ENCODE measurements at regions not wholly inside any gene's neighbourhood (a gene's known extent, or its start where the extent isn't known, plus 50 kb on each side); places are given as distances from the start of the nearest gene placed in this dataset.

DNA sequence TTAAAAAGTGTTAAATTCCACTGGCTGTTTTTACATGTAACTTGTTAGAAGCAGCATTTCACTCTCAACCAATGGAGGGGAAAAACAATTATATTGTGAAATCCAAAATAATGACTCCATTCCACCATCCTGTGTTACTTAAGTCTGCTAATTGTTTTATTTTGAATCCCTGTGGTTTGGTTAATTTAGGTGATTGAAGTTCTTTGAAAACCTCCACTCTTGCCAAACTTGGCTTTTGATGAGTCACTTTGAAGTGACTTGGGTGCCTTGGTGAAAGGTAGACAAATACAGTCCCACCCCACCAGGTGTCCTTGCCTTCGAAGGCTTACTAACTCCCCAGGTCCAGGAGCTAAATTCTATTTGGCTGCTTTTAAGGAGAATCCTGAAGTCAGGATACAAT, 1303.8 kb upstream of the NRXN1 start:
- POLR2A ChIA-PET = no interaction called here
- Mint-ChIP-seq H3K4me3 (no peak overlapping the region), H3K36me3 (no peaks in the 10 kb centered on the region), H3K9me3 (peaks cover 0 to 9% (median 5%) of the 10 kb centered on the region in 9 donors), H3K27ac (no peak overlapping the region), H3K4me1 (no peaks in the 10 kb centered on the region), H3K27me3 (no peaks in the 10 kb centered on the region)
- ATAC-seq (no peak), DNase-seq (no peak)

GRCh38 chr2:52334185-52334584, 1302.3 kb upstream of the NRXN1 start:
- POLR2A ChIA-PET = no interaction called here
- H3K4me1 Mint-ChIP-seq = no peaks in the 10 kb centered on the region
- peaks cover 0 to 9% (median 7%) of the 10 kb centered on the region in 9 donors for H3K9me3 Mint-ChIP-seq
- DNase-seq (no peak), ATAC-seq (no peak)
- no peak overlapping the region for H3K27ac Mint-ChIP-seq
- H3K36me3 Mint-ChIP-seq = no peaks in the 10 kb centered on the region
- no peak overlapping the region for H3K4me3 Mint-ChIP-seq
- no peaks in the 10 kb centered on the region for H3K27me3 Mint-ChIP-seq

- no peaks in the 10 kb centered on the region for H3K27me3 Mint-ChIP-seq
- ATAC-seq = no peak
- H3K4me1 Mint-ChIP-seq = no peaks in the 10 kb centered on the region
- no peaks in the 10 kb centered on the region for H3K36me3 Mint-ChIP-seq
- H3K4me3 Mint-ChIP-seq = no peak overlapping the region
- no peak for DNase-seq
- H3K9me3 Mint-ChIP-seq = peaks cover 0 to 46% (median 17%) of the 10 kb centered on the region in 9 donors
- POLR2A ChIA-PET = no interaction called here
- no peak overlapping the region for H3K27ac Mint-ChIP-seq
Observed at GRCh38 chr2:52327641-52328040, 1295.7 kb upstream of the NRXN1 start.

DNA sequence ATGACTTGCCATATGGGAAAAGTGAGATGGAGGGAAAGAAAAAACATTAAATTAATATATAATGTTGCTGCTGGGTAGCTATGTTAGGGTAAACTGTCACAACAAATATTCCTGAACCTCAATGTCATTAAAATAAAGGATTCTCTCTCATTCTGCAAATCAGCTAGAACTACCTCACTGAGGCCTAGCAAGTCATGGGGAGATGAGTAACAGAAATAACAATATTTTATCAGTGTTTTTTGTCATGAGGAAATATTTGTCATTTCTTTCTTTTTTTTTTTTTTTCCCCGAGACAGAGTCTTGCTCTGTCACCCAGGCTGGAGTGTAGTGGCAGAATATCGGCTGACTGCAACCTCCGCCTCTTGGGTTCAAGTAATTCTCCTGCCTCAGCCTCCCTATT, 1282.3 kb upstream of the NRXN1 start:
- POLR2A ChIA-PET = no interaction called here

DNA sequence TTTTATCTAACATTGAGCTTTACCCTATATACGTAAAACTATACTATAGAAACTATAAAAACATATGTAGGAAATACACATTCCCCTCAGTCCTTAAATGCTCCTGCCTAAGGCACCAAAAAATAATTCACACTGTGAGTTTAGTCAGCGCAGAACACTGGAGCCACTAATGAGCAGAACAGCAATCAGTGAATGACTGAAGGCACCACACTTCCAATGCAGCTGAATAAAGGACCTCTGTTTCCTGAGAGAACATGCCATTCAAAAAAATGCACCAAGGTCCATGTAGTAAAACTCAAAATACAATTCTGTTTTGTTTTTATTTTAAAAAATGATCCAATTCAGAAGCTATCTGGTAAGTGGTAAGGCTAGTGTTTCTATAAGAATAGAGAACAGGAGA, 1280.6 kb upstream of the NRXN1 start:
- DNase-seq (no peak), ATAC-seq (no peak)
- POLR2A ChIA-PET = no interaction called here
- no peak overlapping the region for H3K27ac Mint-ChIP-seq
- no peaks in the 10 kb centered on the region for H3K36me3 Mint-ChIP-seq
- H3K27me3 Mint-ChIP-seq = no peaks in the 10 kb centered on the region
- peaks cover 3 to 16% (median 7%) of the 10 kb centered on the region in 9 donors for H3K9me3 Mint-ChIP-seq
- no peak overlapping the region for H3K4me3 Mint-ChIP-seq
- H3K4me1 Mint-ChIP-seq = no peaks in the 10 kb centered on the region

More for the DNA sequence above, 1282.3 kb upstream of the NRXN1 start:
- Mint-ChIP-seq H3K36me3 (no peaks in the 10 kb centered on the region), H3K27ac (no peak overlapping the region), H3K4me1 (no peaks in the 10 kb centered on the region), H3K9me3 (peaks cover 0 to 28% (median 4%) of the 10 kb centered on the region in 9 donors), H3K27me3 (no peaks in the 10 kb centered on the region), H3K4me3 (no peak overlapping the region)
- DNase-seq = no peak
- no peak for ATAC-seq

- Mint-ChIP-seq H3K9me3 (peaks cover 3 to 17% (median 7%) of the 10 kb centered on the region in 9 donors), H3K27ac (no peak overlapping the region), H3K36me3 (no peaks in the 10 kb centered on the region), H3K4me1 (no peaks in the 10 kb centered on the region), H3K4me3 (no peak overlapping the region), H3K27me3 (no peaks in the 10 kb centered on the region)
- ATAC-seq (no peak), DNase-seq (no peak)
- POLR2A ChIA-PET = no interaction called here
Observed at GRCh38 chr2:52311862-52312261, 1279.9 kb upstream of the NRXN1 start.

DNA sequence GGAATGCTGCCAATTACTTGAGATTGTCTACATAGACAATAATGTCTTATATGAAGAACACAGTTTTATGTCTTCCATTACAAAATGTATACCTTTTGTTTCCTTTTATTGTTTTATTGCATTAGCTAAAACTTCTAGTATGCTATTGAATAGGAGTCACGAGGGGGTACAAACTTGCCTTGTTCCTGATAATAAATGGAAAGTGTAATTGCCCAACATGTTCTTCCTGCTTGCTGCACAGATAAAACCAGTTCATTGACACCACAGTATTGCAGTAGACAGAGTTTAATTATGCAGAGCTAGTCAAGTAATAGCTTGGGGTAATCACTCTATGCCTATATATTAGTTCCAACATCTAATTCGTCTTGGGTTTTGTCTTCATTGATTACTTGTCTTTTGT, 1276.2 kb upstream of the NRXN1 start:
- peaks cover 10 to 27% (median 13%) of the 10 kb centered on the region in 9 donors for H3K9me3 Mint-ChIP-seq
- no peak for ATAC-seq
- no peak overlapping the region for H3K27ac Mint-ChIP-seq
- no peak for DNase-seq
- no peaks in the 10 kb centered on the region for H3K27me3 Mint-ChIP-seq
- H3K4me3 Mint-ChIP-seq = no peak overlapping the region
- no peaks in the 10 kb centered on the region for H3K36me3 Mint-ChIP-seq
- POLR2A ChIA-PET = no interaction called here
- H3K4me1 Mint-ChIP-seq = no peaks in the 10 kb centered on the region

GRCh38 chr2:52294628-52295027, 1262.7 kb upstream of the NRXN1 start:
- Mint-ChIP-seq H3K27ac (no peak overlapping the region), H3K4me3 (no peak overlapping the region), H3K27me3 (no peaks in the 10 kb centered on the region), H3K9me3 (peaks cover 0 to 18% (median 6%) of the 10 kb centered on the region in 9 donors), H3K36me3 (no peaks in the 10 kb centered on the region), H3K4me1 (no peaks in the 10 kb centered on the region)
- POLR2A ChIA-PET = no interaction called here
- DNase-seq (no peak), ATAC-seq (no peak)

GRCh38 chr2:52292801-52293200, 1260.9 kb upstream of the NRXN1 start:
- ATAC-seq (no peak), DNase-seq (no peak)
- Mint-ChIP-seq H3K36me3 (no peaks in the 10 kb centered on the region), H3K27me3 (no peaks in the 10 kb centered on the region), H3K4me3 (no peak overlapping the region), H3K4me1 (no peaks in the 10 kb centered on the region), H3K9me3 (peaks cover 0 to 13% (median 2%) of the 10 kb centered on the region in 9 donors), H3K27ac (no peak overlapping the region)
- POLR2A ChIA-PET = no interaction called here

GRCh38 chr2:52289741-52290140, 1257.8 kb upstream of the NRXN1 start:
- H3K4me1 Mint-ChIP-seq = no peaks in the 10 kb centered on the region
- ATAC-seq (no peak), DNase-seq (no peak)
- H3K27ac Mint-ChIP-seq = no peak overlapping the region
- H3K9me3 Mint-ChIP-seq = peaks cover 0 to 9% (median under 1%) of the 10 kb centered on the region in 9 donors
- no peak overlapping the region for H3K4me3 Mint-ChIP-seq
- no peaks in the 10 kb centered on the region for H3K36me3 Mint-ChIP-seq
- POLR2A ChIA-PET = no interaction called here
- H3K27me3 Mint-ChIP-seq = no peaks in the 10 kb centered on the region

GRCh38 chr2:52288596-52288995, 1256.7 kb upstream of the NRXN1 start:
- H3K4me3 Mint-ChIP-seq = no peak overlapping the region
- H3K9me3 Mint-ChIP-seq = peaks cover 0 to 11% (median 6%) of the 10 kb centered on the region in 9 donors
- H3K27me3 Mint-ChIP-seq = no peaks in the 10 kb centered on the region
- no peak for ATAC-seq
- POLR2A ChIA-PET = no interaction called here
- no peak for DNase-seq
- no peaks in the 10 kb centered on the region for H3K4me1 Mint-ChIP-seq
- no peaks in the 10 kb centered on the region for H3K36me3 Mint-ChIP-seq
- no peak overlapping the region for H3K27ac Mint-ChIP-seq

DNA sequence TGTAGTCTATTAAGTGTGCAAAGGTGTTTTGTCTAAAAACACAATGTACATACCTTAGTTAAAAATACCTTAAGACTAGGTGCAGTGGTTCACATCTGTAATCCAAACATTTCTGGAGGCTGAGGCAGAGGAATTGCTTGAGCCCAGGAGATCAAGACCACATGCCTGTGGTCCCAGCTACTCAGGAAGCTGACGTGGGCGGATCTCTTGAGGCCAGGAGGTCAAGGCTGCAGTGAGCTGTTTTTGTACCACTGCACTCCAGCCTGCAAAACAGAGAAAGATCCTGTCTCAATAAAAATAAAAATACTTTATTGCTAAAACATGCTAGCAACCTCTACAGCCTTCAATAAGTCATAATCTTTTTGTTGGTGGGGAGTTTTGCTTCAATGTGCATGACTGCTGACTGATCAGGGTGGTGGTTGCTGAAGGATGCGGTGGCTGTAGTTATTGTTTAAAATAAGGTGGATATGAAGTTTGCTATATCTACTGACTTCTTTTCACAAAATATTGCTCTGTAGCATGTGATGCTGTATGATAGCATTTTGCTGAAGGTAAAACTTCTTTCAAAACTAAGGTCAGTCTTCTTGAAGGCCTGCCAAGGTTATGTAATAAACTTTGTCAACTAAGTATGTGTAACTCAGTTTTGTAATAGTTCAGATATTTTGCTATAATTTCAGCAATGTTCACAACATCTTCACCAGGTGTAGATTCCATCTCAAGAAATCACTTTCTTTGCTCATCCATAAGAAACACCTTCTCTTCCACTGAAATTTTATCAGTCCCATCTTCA, 1238.0 kb upstream of the NRXN1 start:
- DNase-seq (no peak), ATAC-seq (no peak)
- Mint-ChIP-seq H3K9me3 (peaks cover 5 to 25% (median 14%) of the 10 kb centered on the region in 9 donors), H3K4me3 (no peak overlapping the region), H3K36me3 (peaks cover 0 to 8% (median 0%) of the 10 kb centered on the region in 3 donors), H3K27ac (no peak overlapping the region), H3K4me1 (no peaks in the 10 kb centered on the region), H3K27me3 (no peaks in the 10 kb centered on the region)
- POLR2A ChIA-PET = no interaction called here

- Mint-ChIP-seq H3K36me3 (no peaks in the 10 kb centered on the region), H3K27ac (no peak overlapping the region), H3K4me1 (no peaks in the 10 kb centered on the region), H3K27me3 (no peaks in the 10 kb centered on the region), H3K9me3 (peaks cover 0 to 26% (median 8%) of the 10 kb centered on the region in 9 donors), H3K4me3 (no peak overlapping the region)
- POLR2A ChIA-PET = no interaction called here
- DNase-seq (no peak), ATAC-seq (no peak)
Observed at GRCh38 chr2:52264911-52265310, 1233.0 kb upstream of the NRXN1 start.

DNA sequence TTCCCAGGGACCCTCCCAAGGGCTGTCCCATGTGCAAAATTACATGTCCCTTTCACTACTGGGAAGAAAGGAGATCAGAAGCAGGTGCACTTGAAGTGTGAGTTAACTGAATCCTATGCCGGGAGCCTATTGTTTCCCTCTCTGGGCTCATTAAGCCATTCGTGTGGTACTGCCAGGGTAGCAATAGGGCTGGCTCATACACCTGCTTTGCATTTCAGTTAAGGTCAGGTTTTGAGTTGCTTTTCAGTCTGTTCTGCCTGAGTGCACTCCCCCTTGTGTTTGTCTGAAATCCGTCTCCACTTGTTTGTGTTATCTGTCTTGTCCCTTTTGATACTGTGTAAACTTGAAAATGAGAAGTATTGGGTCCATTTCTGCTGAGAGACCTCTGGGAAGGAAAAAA, 1232.6 kb upstream of the NRXN1 start:
- H3K4me3 Mint-ChIP-seq = no peak overlapping the region
- peaks cover 0 to 26% (median 6%) of the 10 kb centered on the region in 9 donors for H3K9me3 Mint-ChIP-seq
- H3K4me1 Mint-ChIP-seq = no peaks in the 10 kb centered on the region
- H3K36me3 Mint-ChIP-seq = no peaks in the 10 kb centered on the region
- POLR2A ChIA-PET = no interaction called here
- ATAC-seq (no peak), DNase-seq (no peak)
- no peak overlapping the region for H3K27ac Mint-ChIP-seq
- H3K27me3 Mint-ChIP-seq = no peaks in the 10 kb centered on the region

Measured in naive thymus-derived CD8-positive, alpha-beta T cell (primary cell).